ENCODE measurements at regions not wholly inside any gene's neighbourhood (a gene's known extent, or its start where the extent isn't known, plus 50 kb on each side); places are given as distances from the start of the nearest gene placed in this dataset.
"Not testable (repeated sequence)": the region's sequence is repeated elsewhere in the genome, so short reads cannot be mapped to it uniquely, and the experiment has no call there.

- no peak for DNase-seq (ENCODE audit: low read depth in 2 of 2)
These were observed 321.1 kb upstream of the NT5E start for GRCh38 chr6:85128781-85129180.

GRCh38 chr6:85128256-85128655, 321.6 kb upstream of the NT5E start:
- not testable (repeated sequence) for DNase-seq (ENCODE audit: low read depth in 2 of 2)

- no peak for DNase-seq (ENCODE audit: low read depth in 2 of 2)
These were observed 322.1 kb upstream of the NT5E start for GRCh38 chr6:85127696-85128243.

GRCh38 chr6:85127168-85127498, 322.8 kb upstream of the NT5E start:
- no peak for DNase-seq (ENCODE audit: low read depth in 2 of 2)

- peak; percentile 88 to 92 for DNase-seq (ENCODE audit: low read depth in 2 of 2)
These were observed 323.3 kb upstream of the NT5E start for GRCh38 chr6:85126485-85127167.

- DNase-seq (ENCODE audit: low read depth in 2 of 2), result no peak
These were observed 324.4 kb upstream of the NT5E start for GRCh38 chr6:85125526-85125925.

- DNase-seq (ENCODE audit: low read depth in 2 of 2), result peak; percentile 74 to 81
These were observed 325.2 kb upstream of the NT5E start for GRCh38 chr6:85124472-85125354.

- no peak for DNase-seq (ENCODE audit: low read depth in 2 of 2)
These were observed 328.7 kb upstream of the NT5E start for GRCh38 chr6:85121158-85121557.

- no peak for DNase-seq (ENCODE audit: low read depth in 2 of 2)
These were observed 331.1 kb upstream of the NT5E start for GRCh38 chr6:85118652-85119235.

GRCh38 chr6:85118233-85118632, 331.6 kb upstream of the NT5E start:
- no peak for DNase-seq (ENCODE audit: low read depth in 2 of 2)

- DNase-seq (ENCODE audit: low read depth in 2 of 2), result no peak
These were observed 333.4 kb upstream of the NT5E start for GRCh38 chr6:85116475-85116874.

GRCh38 chr6:85115876-85116275, 334.0 kb upstream of the NT5E start:
- no peak for DNase-seq (ENCODE audit: low read depth in 2 of 2)

- DNase-seq (ENCODE audit: low read depth in 2 of 2), result no peak
These were observed 334.5 kb upstream of the NT5E start for GRCh38 chr6:85115376-85115775.

GRCh38 chr6:85114581-85114935, 335.3 kb upstream of the NT5E start:
- DNase-seq (ENCODE audit: low read depth in 2 of 2), result no peak

GRCh38 chr6:85113934-85114580, 335.8 kb upstream of the NT5E start:
- DNase-seq (ENCODE audit: low read depth in 2 of 2), result no peak

GRCh38 chr6:85112540-85112939, 337.3 kb upstream of the NT5E start:
- no peak for DNase-seq (ENCODE audit: low read depth in 2 of 2)

- no peak for DNase-seq (ENCODE audit: low read depth in 2 of 2)
These were observed 338.3 kb upstream of the NT5E start for GRCh38 chr6:85111481-85112011.

GRCh38 chr6:85110943-85111342, 338.9 kb upstream of the NT5E start:
- no peak for DNase-seq (ENCODE audit: low read depth in 2 of 2)

GRCh38 chr6:85107701-85108100, 342.2 kb upstream of the NT5E start:
- no peak for DNase-seq (ENCODE audit: low read depth in 2 of 2)

GRCh38 chr6:85096976-85097375, 332.6 kb upstream of the TBX18 start:
- no peak for DNase-seq (ENCODE audit: low read depth in 2 of 2)

GRCh38 chr6:85092226-85092625, 327.8 kb upstream of the TBX18 start:
- DNase-seq (ENCODE audit: low read depth in 2 of 2), result no peak

GRCh38 chr6:85089255-85089654, 324.9 kb upstream of the TBX18 start:
- no peak for DNase-seq (ENCODE audit: low read depth in 2 of 2)

Measured in fibroblast of skin of left biceps (primary cell).